NCI-H526 (cell line): ENCODE measurements at regions not wholly inside any gene's neighbourhood (a gene's known extent, or its start where the extent isn't known, plus 50 kb on each side); places are given as distances from the start of the nearest gene placed in this dataset.
"Not testable (repeated sequence)": the region's sequence is repeated elsewhere in the genome, so short reads cannot be mapped to it uniquely, and the experiment has no call there.

Experiments
- DNase-seq, 2 experiments: peaks; one replicate each; lab custom pipeline; 2025; lab: John Stamatoyannopoulos, UW

GRCh38 chr5:96483878-96484277, 50.8 kb upstream of the PCSK1 start:
- DNase-seq, result no peak

GRCh38 chr5:96487859-96488258, 54.8 kb upstream of the PCSK1 start:
- no peak for DNase-seq

DNA sequence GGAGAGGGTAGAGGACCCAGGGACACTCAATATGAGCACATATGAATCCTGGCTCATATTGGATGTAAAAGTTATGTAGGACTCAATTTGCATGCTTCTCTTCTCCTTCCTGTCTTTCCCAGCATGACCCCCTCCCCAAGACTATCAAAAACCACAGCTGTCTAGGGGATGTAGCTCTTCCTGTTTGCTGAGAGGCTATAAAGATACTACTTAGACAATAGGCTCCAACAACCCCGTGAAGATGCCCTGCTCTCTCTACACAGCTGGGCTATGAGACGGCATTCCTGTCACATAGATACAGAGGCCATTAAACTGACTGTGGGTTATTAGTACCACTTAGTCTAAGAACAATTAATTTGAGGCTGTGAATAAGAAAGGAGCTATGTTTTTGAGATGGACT, 56.5 kb upstream of the PCSK1 start:
- DNase-seq, result no peak

DNA sequence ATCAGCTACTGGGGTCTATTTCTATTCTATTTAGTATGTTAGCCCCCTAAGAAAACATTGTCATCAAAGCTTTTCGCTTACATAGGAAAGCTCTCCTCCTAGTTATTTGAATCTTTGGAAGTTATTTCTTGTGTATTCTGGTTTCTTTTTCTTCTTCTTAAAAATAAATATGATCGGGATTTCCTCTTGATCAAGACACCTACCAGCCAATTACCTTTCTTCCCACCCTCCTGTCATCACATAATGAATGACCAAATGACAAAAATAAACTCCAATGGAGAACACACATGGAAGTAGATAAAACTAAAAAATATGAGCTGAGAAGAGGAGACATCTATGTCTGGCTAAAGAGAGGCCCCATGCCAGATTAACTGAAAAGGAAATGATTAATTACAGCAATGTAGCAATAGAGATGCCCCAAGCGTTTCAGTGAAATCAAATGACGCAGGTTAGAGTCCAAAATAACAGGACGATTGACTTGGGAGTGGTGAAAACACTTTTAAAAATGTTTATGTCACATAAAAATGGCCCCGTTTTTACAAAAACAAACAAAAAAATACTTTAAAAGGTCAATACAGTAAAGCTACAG, 59.5 kb upstream of the PCSK1 start:
- DNase-seq, result no peak

- no peak for DNase-seq
Observed at GRCh38 chr5:96493219-96493790, 60.3 kb upstream of the PCSK1 start.

GRCh38 chr5:96495412-96495811, 62.4 kb upstream of the PCSK1 start:
- not testable (repeated sequence) for DNase-seq

- DNase-seq, result not testable (repeated sequence)
Observed at GRCh38 chr5:96497027-96497426, 64.0 kb upstream of the PCSK1 start.

DNA sequence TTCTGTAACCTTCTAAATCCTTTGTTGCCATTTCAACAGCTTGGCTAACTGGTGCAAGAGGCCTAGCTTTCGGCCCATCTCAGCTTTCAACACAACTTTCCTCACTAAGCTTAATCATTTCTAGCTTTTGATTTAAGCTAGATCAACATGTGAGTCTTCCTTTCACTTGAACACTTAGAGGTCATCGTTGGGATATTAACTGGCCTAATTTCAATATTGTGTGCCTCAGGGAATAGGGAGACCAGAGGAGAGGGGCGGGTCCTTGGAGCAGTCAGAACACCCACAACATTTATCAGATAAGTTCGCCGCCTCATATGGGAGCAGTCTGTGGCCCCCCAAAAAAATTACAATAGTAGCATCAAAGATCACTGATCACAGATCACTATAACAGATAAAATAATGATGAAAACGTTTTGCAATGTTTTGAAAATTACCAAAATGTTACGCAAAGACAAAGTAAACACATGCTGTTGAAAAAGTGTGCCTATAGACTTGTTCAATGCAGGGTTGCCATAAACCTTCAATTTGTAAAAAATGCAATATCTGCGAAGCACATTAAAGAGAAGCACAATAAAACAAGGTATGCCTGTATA, 66.8 kb upstream of the PCSK1 start:
- no peak for DNase-seq

DNA sequence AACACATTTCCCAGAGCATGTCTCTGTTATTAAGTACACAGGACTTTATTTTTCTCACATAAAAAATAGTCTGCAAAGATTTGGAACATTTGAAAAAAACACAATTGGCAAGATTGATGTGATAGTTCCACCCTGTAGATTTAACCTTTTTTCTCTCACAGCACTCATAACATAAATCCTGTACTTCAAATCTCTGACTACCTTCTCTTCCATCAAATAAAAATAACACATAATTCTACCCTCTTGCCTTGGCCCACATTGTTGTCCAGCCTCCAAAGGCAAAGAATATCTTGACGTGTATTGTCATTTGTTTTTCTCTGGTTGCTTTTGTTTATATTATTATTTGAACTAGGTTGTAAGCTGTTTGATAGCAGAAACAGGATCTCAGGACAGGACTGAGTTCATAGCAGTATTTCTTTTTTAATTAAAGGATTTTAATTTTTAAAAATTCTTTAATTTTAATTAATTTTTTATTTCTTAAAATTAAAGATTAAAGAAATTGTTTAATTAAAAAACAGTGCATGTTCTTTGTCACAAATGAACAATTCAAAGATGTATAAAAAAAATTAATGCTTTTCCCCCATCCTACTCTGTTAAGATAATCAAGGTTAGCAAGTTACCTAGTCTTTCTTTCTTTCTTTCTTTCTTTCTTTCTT, 69.1 kb upstream of the PCSK1 start:
- DNase-seq, result no peak

GRCh38 chr5:96503501-96504236, 70.6 kb upstream of the PCSK1 start:
- no peak for DNase-seq

GRCh38 chr5:96506376-96506775, 73.3 kb upstream of the PCSK1 start:
- no peak for DNase-seq

GRCh38 chr5:96506866-96507527, 73.9 kb upstream of the PCSK1 start:
- no peak for DNase-seq

- no peak for DNase-seq
Observed at GRCh38 chr5:96509316-96509715, 76.3 kb upstream of the PCSK1 start.

GRCh38 chr5:96509721-96510350, 76.8 kb upstream of the PCSK1 start:
- no peak for DNase-seq

GRCh38 chr5:96516631-96517071, 83.6 kb upstream of the PCSK1 start:
- no peak for DNase-seq

- no peak for DNase-seq
Observed at GRCh38 chr5:96517295-96517694, 84.2 kb upstream of the PCSK1 start.

DNA sequence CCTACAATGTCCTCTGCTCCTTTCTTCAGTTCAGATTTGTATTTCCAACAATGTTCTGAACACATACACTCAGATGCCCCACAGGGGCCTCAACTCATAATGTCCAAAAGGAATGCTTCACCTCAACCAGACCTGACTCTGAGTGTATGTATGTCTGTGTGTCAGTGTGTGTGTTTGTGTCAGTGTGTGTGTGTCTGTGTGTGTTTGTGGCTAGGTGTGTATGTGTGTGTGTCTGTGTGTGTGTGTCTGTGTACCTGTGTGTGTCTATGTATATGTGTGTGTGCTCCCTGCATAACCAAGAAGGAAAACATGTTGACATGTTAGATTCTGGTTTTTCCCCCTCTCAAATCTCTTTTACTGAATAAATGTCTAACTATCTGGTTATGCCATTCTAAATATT, 87.3 kb upstream of the PCSK1 start:
- DNase-seq, result no peak

GRCh38 chr5:96522635-96523355, 89.7 kb upstream of the PCSK1 start:
- no peak for DNase-seq

- no peak for DNase-seq
Observed at GRCh38 chr5:96527768-96528661, 95.0 kb upstream of the PCSK1 start.
